HG03108 (cell line): ENCODE measurements at regions not wholly inside any gene's neighbourhood (a gene's known extent, or its start where the extent isn't known, plus 50 kb on each side); places are given as distances from the start of the nearest gene placed in this dataset.

Source experiments
- ATAC-seq: cut with Tn5 transposase; IDR thresholded peaks from one replicate; pipeline ENCODE4 v1.9.1; 2021; ENCODE audit warnings: moderate library complexity; ENCODE audit not compliant: unreplicated experiment

- ATAC-seq: no peak
Measured at GRCh38 chr14:38850664-38851063, 252.4 kb downstream of the SEC23A start.

GRCh38 chr14:38848243-38848935, 254.6 kb downstream of the SEC23A start:
- ATAC-seq: no peak

DNA sequence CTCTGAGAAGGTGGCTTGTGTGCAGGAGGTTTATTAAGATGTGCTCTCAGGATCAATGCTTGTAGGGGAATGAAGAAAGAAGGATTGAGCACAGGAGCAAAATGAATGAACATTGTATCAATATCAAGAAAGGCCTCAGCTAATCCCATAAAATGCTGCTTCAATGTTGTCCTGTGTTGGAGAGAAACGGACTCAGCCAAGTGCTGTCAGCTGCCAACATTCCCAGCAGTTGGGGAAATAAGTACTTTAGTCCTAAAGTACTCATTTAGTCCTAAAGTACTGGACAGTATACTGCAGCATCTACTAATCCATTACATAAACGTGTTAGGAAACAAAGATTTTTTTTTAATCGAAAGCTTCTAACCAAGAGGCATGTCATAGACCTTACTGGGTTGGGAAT, 255.9 kb downstream of the SEC23A start:
- ATAC-seq: no peak

GRCh38 chr14:38839694-38840365, 263.2 kb downstream of the SEC23A start:
- ATAC-seq: no peak

DNA sequence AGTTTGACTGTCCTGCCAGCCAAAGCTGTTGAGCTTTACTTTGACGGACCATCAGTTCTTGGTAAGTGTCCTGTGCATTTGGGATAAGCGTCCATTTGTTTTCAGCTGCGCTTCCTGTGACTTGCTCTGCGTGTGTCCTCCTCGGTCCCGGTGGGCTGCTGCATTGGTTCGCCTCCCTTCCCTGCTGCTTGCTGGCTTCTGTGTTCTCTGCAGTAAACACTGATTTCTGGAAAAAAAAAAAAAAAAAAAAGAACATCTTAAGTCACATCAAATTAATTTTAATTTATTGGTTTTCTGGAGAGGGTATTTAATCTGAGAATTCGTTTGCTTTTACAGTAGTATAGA, 264.1 kb downstream of the SEC23A start:
- no peak for ATAC-seq

DNA sequence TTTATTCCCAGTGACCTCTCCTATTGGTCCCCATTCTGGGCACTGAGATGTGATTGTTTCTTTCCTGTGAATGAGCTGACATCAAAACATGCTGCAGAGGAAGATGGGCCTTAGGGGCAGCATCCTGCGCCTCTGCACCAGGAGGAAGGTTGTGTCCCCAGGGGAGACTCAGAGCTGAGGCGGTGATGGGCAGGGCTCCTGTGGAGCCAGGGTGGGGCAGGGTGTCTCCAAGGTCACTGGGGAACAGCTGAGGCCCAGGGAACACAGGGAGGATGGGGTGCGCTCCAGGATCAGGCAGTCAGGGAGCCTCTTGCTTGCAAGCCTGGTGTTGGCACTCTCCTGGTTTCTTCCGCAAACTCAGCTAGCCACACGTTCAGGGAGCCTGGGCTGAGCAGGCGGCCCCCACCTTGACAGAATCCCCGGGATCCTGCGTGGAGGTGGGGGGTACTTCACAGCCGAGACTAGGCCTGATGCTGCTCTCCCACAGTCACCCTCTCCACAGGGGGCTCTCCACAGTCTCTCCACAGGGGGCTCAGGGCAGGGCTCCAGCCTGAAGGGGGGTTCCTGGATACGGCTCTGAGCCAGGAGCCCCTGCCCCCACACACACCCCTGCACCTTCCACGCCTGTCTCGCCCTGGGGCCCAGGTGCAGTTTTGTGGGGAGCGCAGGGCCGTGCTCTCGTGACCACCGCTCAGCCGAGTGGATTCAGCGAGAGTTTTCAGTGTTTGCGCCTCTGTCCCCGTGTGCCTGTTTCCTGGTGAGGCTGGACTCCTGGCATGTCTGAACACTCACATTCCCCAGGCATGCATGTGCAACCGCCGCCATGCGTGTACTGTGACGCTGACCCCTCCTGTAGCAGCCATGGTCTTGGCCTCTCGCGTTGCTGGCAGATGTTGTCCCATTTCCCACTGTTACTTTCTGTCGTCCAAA, 264.7 kb downstream of the SEC23A start:
- ATAC-seq: no peak

- no peak for ATAC-seq
Measured at GRCh38 chr14:38837343-38838048, 265.5 kb downstream of the SEC23A start.

GRCh38 chr14:38836539-38836938, 266.5 kb downstream of the SEC23A start:
- no peak for ATAC-seq

DNA sequence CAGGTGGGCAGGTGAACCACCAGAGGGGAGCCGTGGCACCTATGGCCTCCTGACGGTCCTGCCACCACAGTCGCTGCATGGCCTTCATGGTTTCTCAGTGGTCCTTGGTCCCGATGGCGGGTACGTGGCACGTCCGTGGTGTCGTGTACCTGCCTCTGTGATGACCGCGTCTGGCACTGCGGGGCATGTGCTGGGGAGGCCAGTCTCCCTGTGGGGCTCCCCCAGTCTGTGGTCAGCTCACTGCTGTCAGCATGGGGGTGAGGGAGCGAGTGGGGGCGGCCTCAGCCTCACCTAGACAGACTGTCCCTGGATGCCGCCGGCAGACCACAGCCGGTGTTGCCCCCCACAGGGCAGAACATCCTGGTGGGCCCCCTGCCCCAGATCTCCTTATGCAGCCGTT, 267.2 kb downstream of the SEC23A start:
- no peak for ATAC-seq

GRCh38 chr14:38828183-38828827, 274.7 kb downstream of the SEC23A start:
- no peak for ATAC-seq

- ATAC-seq: no peak
Measured at GRCh38 chr14:38824706-38825105, 278.3 kb downstream of the SEC23A start.

- ATAC-seq: no peak
Measured at GRCh38 chr14:38818555-38818954, 284.5 kb downstream of the SEC23A start.

DNA sequence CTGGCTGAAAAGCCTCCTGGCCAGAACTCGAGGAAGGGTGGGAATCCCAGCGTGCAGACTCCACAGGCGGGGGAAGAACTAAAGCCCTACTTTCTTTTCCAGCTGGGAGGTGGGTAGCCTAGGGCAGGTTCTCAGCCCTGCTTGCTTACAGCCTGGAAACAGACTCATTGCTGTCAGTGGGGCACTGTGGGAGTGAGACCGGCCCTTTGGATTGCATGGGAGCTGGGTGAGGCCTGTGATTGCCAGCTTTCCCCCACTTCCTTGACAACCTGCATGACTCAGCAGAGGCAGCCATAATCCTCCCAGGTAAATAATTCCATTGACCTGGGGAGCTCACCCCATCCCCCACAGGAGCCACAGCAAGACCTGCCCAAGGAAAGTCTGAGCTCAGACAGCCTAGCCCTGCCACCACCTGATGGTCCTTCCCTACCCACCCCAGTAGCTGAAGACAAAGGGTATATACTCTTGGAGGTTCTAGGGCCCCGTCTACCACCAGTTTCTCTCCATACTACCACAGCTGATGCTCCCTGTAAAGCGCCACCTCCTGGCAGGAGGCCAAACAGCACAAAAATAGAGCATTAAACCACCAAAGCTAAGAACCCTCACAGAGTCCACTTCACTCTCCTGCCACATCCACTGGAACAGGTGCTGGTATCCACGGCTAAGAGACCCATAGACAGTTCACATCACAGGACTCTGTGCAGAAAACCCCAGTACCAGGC, 294.1 kb downstream of the SEC23A start:
- ATAC-seq: no peak

DNA sequence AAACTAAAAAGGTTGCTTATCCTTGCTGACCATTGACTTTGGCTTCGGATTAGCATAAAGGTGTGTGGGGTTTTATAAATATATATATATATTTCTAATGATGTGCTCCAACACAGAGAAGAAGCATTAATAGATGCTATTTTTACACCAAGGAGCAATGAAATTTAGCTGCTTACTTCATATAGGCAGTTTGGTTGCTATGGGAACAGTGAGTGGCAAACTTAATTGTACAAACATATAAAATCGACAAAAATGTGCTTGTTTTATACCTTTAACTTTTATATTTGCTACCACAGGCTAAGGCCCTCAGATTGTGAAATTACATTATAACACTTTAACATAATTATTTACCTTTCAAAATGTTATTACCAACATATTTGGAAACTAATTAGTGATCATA, 303.4 kb downstream of the SEC23A start:
- ATAC-seq: no peak

DNA sequence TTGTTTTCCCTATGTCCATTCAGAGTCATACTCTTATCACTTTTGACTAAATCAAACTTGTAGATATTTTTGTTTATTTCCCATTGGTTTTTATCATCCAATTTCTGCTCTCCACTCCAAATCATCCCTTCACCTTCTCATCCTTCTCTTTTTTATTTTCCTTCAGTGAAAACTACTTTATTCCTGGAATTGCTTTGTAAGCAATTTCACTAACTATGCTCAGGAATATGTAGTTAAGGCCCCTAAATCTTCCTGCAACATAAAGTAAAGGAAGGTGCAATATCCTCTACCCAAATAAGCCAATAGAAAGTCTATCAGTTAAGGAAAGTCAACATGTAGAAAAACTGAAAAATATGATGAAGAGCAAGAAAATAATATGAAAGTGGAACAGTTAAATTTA, 308.4 kb downstream of the SEC23A start:
- no peak for ATAC-seq

- no peak for ATAC-seq
Measured at GRCh38 chr14:38791862-38792261, 311.2 kb downstream of the SEC23A start.

DNA sequence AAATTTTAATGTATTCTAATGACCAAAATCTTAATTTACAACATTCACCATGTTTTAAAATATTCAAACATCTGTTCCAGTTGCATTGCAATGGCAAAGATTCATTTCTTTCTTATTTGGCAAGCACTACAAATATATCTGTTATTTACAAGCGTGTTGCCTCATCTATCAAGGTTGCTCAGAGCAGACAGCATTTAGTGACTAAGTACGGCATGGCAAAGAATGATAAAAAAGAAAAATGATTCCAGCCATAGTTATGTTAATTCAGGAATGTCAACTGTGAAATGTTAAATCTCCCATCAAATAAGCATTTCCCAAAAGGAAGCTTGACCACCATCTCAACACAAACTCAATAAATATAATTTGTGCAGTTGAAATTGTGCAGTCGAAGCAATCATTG, 312.1 kb downstream of the SEC23A start:
- no peak for ATAC-seq

DNA sequence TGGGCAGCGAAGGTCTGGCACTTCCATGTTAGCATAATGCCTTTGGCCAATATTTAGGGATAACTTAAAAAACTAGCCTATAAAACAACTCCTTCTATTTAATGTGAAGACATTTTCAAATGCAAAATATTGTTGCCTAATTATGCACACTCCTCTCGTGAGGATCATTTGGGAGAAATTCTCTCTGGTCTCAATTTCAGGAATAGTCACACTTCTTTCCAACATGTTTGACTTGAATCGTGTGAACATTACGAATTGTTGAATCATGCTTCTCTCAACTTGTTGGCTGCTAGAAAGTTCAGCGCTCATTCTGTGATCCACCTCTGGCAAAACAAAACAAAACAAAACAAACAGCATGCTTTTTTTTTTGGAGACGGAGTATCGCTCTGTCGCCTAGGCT, 313.2 kb downstream of the SEC23A start:
- ATAC-seq: no peak

GRCh38 chr14:38788060-38788459, 315.0 kb downstream of the SEC23A start:
- no peak for ATAC-seq

- no peak for ATAC-seq
Measured at GRCh38 chr14:38786921-38787320, 316.1 kb downstream of the SEC23A start.
